ENCODE measurements at regions not wholly inside any gene's neighbourhood (a gene's known extent, or its start where the extent isn't known, plus 50 kb on each side); places are given as distances from the start of the nearest gene placed in this dataset.

DNA sequence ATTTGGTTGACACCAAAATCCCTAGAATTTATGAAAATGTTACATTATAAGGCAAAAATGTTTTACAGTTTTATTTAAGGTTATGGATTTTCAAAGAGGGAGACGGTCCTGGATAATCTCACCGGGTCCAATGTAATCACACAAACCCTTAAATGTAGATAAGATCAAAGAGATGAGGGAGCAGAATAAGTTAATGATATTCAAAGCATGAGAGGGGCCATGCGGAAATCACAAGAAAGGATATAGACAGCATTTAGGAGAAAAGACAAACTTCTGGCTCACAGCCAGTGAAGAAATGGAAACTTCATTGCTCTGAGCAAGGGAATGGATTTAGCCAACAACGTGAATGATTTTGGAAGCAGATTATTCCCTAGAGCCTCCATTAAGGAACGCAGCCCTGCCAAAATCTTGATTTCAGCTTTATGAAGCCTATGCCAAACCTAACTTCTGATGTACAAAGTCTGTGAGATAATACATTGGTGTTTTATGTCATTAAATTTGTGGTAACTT, 684.4 kb upstream of the GNPDA2 start:
- DNase-seq (ENCODE audit: low read depth), result no peak
- no peak overlapping the region for H3K4me3 ChIP-seq (ENCODE audit: low read depth, low read length)
- TF ChIP-seq CTCF (IDR thresholded peaks at IDR 0.05; ENCODE audit: insufficient read depth, low read depth, low read length), result no peak

- no peak for TF ChIP-seq CTCF (IDR thresholded peaks at IDR 0.05; ENCODE audit: insufficient read depth, low read depth, low read length)
- no peak overlapping the region for H3K4me3 ChIP-seq (ENCODE audit: low read depth, low read length)
- no peak for DNase-seq (ENCODE audit: low read depth)
Observed at GRCh38 chr4:45409536-45409935, 683.2 kb upstream of the GNPDA2 start.

DNA sequence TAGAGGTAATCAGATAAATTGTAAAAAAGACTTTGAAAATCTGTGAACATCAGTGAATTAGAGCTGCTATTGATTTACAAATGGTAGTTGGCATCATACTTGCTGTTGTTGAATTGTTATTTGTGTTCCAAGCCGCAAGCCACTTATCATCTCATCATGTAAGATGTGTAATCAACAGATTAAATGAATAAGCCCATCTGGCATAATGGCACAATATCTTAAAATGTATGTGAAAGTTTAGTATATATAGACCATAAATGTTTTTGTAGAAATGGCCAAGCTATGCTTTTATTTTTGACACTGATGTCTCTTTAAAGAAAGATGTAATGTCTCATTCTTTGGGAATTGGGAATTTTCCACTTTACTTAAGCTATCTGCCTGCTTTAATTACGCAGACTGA, 682.6 kb upstream of the GNPDA2 start:
- no peak for DNase-seq (ENCODE audit: low read depth)
- TF ChIP-seq CTCF (IDR thresholded peaks at IDR 0.05; ENCODE audit: insufficient read depth, low read depth, low read length), result no peak
- H3K4me3 ChIP-seq (ENCODE audit: low read depth, low read length), result no peak overlapping the region

- no peak for DNase-seq (ENCODE audit: low read depth)
- no peak for TF ChIP-seq CTCF (IDR thresholded peaks at IDR 0.05; ENCODE audit: insufficient read depth, low read depth, low read length)
- H3K4me3 ChIP-seq (ENCODE audit: low read depth, low read length), result no peak overlapping the region
Observed at GRCh38 chr4:45399116-45399515, 672.8 kb upstream of the GNPDA2 start.

GRCh38 chr4:45385306-45385705, 659.0 kb upstream of the GNPDA2 start:
- no peak for DNase-seq (ENCODE audit: low read depth)
- H3K4me3 ChIP-seq (ENCODE audit: low read depth, low read length), result no peak overlapping the region
- no peak for TF ChIP-seq CTCF (IDR thresholded peaks at IDR 0.05; ENCODE audit: insufficient read depth, low read depth, low read length)

DNA sequence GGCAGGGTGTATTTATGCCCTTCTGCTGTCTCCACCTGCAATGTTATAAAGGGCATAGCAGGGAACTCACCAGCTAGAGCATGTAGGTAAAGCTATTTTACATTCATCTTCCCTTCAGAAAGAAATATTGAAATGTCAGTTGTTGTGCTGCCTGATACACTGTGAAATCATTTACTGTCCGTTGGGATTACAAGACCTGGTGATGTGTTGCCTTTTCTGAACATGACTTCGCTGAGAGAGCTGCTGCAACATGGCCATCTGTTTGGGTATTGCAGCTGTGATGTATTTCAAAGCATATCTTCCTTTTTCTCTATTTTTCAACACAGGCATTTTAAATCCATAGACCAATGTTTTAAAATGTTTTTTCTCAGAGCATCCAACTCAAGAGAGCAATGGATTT, 644.1 kb upstream of the GNPDA2 start:
- DNase-seq (ENCODE audit: low read depth), result no peak
- no peak overlapping the region for H3K4me3 ChIP-seq (ENCODE audit: low read depth, low read length)
- no peak for TF ChIP-seq CTCF (IDR thresholded peaks at IDR 0.05; ENCODE audit: insufficient read depth, low read depth, low read length)

- no peak for DNase-seq (ENCODE audit: low read depth)
- H3K4me3 ChIP-seq (ENCODE audit: low read depth, low read length), result no peak overlapping the region
- TF ChIP-seq CTCF (IDR thresholded peaks at IDR 0.05; ENCODE audit: insufficient read depth, low read depth, low read length), result no peak
Observed at GRCh38 chr4:45368832-45369231, 642.5 kb upstream of the GNPDA2 start.

All from fibroblast of villous mesenchyme (primary cell).